Large intestine (tissue), 3 donors: ENCODE measurements at regions not wholly inside any gene's neighbourhood (a gene's known extent, or its start where the extent isn't known, plus 50 kb on each side); places are given as distances from the start of the nearest gene placed in this dataset.
A peak's percentile ranks its signal among the peaks of the same experiment; 100 is the strongest.

Experiments
- DNase-seq, 2 donors: peaks; one replicate each; pipeline versions ENCODE4 v3.0.0 to v3.0.0-alpha.2; 2013
- H3K27ac ChIP-seq: one replicate; pipeline ENCODE4 v1.5.1; 2013; ENCODE audit warnings: low read length
- H3K27me3 ChIP-seq: 2 replicates; pipeline ENCODE4 v1.6.1; 2013; ENCODE audit warnings: low read length; ENCODE audit not compliant: control insufficient read depth, insufficient read depth
- H3K36me3 ChIP-seq: 2 replicates; pipeline ENCODE4 v1.6.1; 2013; ENCODE audit warnings: low read length; ENCODE audit not compliant: control insufficient read depth, insufficient read depth
- H3K4me1 ChIP-seq: one replicate; pipeline ENCODE4 v1.6.1; 2013; ENCODE audit warnings: low read length; ENCODE audit not compliant: control insufficient read depth, insufficient read depth
- H3K4me3 ChIP-seq: one replicate; pipeline ENCODE4 v1.5.1; 2013; ENCODE audit warnings: low read length
- H3K9me3 ChIP-seq: one replicate; pipeline ENCODE4 v1.6.1; 2013; ENCODE audit warnings: mild to moderate bottlenecking, low read depth, low read length, moderate library complexity; ENCODE audit not compliant: control insufficient read depth
- WGBS: methylation state at CpG from one replicate; pipeline ENCODE4 v1.1.5; 2013; ENCODE audit warnings: low lambda C conversion rate; ENCODE audit not compliant: insufficient coverage; 5-methylcytosine and 5-hydroxymethylcytosine counted together

- Histone ChIP-seq H3K4me1 (no peaks in the 10 kb centered on the region), H3K36me3 (no peaks in the 10 kb centered on the region), H3K27me3 (no peaks in the 10 kb centered on the region), H3K4me3 (no peak overlapping the region), H3K9me3 (no peaks in the 10 kb centered on the region), H3K27ac (no peak overlapping the region)
- 100% methylated on average over 1 of the region's 6 CpGs for WGBS
- no peak for DNase-seq
Observed at GRCh38 chr12:115190010-115190770, 506.2 kb upstream of the TBX3 start.

DNA sequence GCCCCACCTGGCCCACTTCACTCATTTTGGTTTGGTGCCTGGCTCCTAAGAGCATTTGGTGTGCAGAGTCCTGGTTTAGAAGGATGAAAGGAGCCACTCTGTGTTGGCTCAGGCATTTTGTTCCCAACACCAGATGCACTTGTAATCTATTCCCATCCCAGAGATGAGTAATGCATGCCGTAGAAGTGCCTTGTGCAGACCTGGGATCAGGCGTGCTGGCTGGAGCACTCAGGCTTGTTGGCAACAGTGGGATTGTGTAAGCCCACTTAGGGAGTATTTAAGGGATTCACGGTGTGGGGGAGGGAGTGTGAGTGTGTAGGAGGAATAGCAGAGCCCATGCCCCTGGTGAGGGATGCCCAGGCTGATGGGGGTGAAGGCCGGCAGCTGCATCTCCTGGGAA lies 501.5 kb upstream of the TBX3 start:
- Histone ChIP-seq H3K36me3 (no peaks in the 10 kb centered on the region), H3K4me1 (no peaks in the 10 kb centered on the region), H3K4me3 (no peak overlapping the region), H3K27ac (no peak overlapping the region), H3K9me3 (no peaks in the 10 kb centered on the region), H3K27me3 (no peaks in the 10 kb centered on the region)
- DNase-seq: no peak
- no CpG with 5 or more reads among the region's 4 CpGs for WGBS

- Histone ChIP-seq H3K36me3 (no peaks in the 10 kb centered on the region), H3K9me3 (no peaks in the 10 kb centered on the region), H3K27me3 (no peaks in the 10 kb centered on the region), H3K4me3 (no peak overlapping the region), H3K27ac (no peak overlapping the region), H3K4me1 (no peaks in the 10 kb centered on the region)
- 63% methylated on average over 3 of the region's 3 CpGs for WGBS
- DNase-seq: no peak
Observed at GRCh38 chr12:115183752-115184151, 499.8 kb upstream of the TBX3 start.

DNA sequence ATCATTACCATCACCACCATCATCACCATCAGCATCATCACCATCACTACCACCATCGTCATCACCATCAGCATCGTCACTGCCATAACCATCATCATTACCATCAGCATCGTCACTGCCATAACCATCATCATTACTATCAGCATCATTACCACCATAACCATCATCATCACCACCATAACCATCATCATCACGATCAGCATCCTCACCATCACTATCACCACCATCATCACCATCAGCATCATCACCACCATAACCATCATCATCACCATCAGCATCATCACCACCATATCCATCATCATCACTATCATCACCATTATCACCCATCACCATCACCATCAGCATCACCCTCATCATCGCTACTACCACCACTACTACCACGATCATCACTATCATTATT lies 493.9 kb upstream of the TBX3 start:
- no peaks in the 10 kb centered on the region for H3K27me3 ChIP-seq
- no peak for DNase-seq
- H3K4me3 ChIP-seq: no peak overlapping the region
- no peaks in the 10 kb centered on the region for H3K36me3 ChIP-seq
- WGBS: 95% methylated on average over 4 of the region's 6 CpGs
- H3K9me3 ChIP-seq: no peaks in the 10 kb centered on the region
- H3K27ac ChIP-seq: no peak overlapping the region
- H3K4me1 ChIP-seq: no peaks in the 10 kb centered on the region

DNA sequence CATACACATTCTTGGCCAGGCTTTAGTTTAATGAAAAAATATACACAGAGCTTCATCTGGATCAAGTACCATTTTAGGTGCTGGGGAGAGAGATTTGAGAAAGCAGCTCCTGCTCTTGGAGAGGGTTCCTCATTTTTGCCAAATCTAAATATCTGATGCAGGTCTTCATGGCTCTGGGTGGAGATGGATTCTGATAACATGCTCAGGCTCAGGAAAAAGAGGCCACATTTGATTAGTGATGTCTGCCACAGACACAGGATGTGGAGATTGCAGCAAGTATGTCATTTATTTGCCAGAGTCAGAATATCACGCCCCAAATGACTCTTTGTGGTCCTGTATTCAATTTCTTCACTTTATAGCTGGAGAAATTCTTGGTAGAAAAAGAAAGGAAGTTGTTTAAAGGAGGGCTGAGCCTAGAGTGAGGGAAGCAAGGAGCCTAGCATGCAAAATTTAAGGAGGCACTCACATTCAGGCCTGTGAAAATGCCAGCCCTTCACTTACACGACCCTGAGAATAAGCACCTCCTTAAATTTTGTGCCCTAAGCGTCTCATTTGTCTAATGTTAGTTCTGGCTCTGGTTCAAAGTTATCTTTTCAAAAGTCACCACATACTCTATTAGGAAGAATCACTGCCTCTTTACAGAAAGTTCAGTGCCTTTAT lies 492.9 kb upstream of the TBX3 start:
- Histone ChIP-seq H3K4me3 (no peak overlapping the region), H3K27me3 (no peaks in the 10 kb centered on the region), H3K36me3 (no peaks in the 10 kb centered on the region), H3K9me3 (no peaks in the 10 kb centered on the region), H3K4me1 (no peaks in the 10 kb centered on the region), H3K27ac (no peak overlapping the region)
- no CpG with 5 or more reads among the region's 3 CpGs for WGBS
- DNase-seq: no peak

DNA sequence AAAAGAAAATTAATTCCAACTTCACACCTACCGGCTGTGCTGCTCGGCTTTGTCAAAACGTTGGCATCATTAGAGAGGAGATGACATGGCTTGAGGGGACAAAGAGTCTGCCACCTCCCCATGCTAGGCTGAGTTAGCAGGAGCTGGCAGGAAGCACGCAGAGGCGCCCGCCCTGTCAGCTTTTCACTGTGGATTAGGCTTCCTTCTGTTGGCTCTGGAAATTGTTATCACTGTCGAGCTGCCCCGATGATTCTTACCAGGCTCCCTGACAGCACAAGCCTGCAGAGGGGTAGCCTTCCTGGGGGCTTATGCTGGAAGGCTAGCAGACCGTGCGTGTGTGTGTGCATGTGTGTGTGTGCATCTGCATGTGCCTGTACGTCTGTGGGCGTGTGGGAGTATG lies 490.9 kb upstream of the TBX3 start:
- Histone ChIP-seq H3K27ac (no peak overlapping the region), H3K4me1 (no peaks in the 10 kb centered on the region), H3K4me3 (no peak overlapping the region), H3K36me3 (no peaks in the 10 kb centered on the region), H3K27me3 (no peaks in the 10 kb centered on the region), H3K9me3 (no peaks in the 10 kb centered on the region)
- no peak for DNase-seq
- WGBS: no CpG with 5 or more reads among the region's 12 CpGs

GRCh38 chr12:115172521-115172920 lies 488.5 kb upstream of the TBX3 start:
- H3K36me3 ChIP-seq: no peaks in the 10 kb centered on the region
- no peak for DNase-seq
- no peaks in the 10 kb centered on the region for H3K27me3 ChIP-seq
- 92% methylated on average over 2 of the region's 5 CpGs for WGBS
- H3K9me3 ChIP-seq: no peaks in the 10 kb centered on the region
- H3K27ac ChIP-seq: no peak overlapping the region
- H3K4me3 ChIP-seq: no peak overlapping the region
- H3K4me1 ChIP-seq: no peaks in the 10 kb centered on the region

- Histone ChIP-seq H3K27ac (no peak overlapping the region), H3K4me3 (no peak overlapping the region), H3K27me3 (no peaks in the 10 kb centered on the region), H3K36me3 (no peaks in the 10 kb centered on the region), H3K9me3 (no peaks in the 10 kb centered on the region), H3K4me1 (no peaks in the 10 kb centered on the region)
- no CpG with 5 or more reads among the region's 2 CpGs for WGBS
- no peak for DNase-seq
Observed at GRCh38 chr12:115169981-115170380, 486.0 kb upstream of the TBX3 start.

- DNase-seq: no peak
- Histone ChIP-seq H3K27me3 (no peaks in the 10 kb centered on the region), H3K36me3 (no peaks in the 10 kb centered on the region), H3K4me1 (no peaks in the 10 kb centered on the region), H3K9me3 (no peaks in the 10 kb centered on the region), H3K4me3 (no peak overlapping the region), H3K27ac (no peak overlapping the region)
- WGBS: 90% methylated on average over 3 of the region's 5 CpGs
Observed at GRCh38 chr12:115166698-115167315, 482.8 kb upstream of the TBX3 start.

GRCh38 chr12:115163710-115164109 lies 479.7 kb upstream of the TBX3 start:
- no peaks in the 10 kb centered on the region for H3K36me3 ChIP-seq
- H3K4me1 ChIP-seq: peaks cover 9% of the 10 kb centered on the region
- no peak overlapping the region for H3K27ac ChIP-seq
- no peaks in the 10 kb centered on the region for H3K27me3 ChIP-seq
- H3K9me3 ChIP-seq: no peaks in the 10 kb centered on the region
- WGBS: no CpG with 5 or more reads among the region's 8 CpGs
- peak in 1 of 2 donors; percentile 39 for DNase-seq
- no peak overlapping the region for H3K4me3 ChIP-seq
